ENCODE measurements at regions not wholly inside any gene's neighbourhood (a gene's known extent, or its start where the extent isn't known, plus 50 kb on each side); places are given as distances from the start of the nearest gene placed in this dataset.

DNA sequence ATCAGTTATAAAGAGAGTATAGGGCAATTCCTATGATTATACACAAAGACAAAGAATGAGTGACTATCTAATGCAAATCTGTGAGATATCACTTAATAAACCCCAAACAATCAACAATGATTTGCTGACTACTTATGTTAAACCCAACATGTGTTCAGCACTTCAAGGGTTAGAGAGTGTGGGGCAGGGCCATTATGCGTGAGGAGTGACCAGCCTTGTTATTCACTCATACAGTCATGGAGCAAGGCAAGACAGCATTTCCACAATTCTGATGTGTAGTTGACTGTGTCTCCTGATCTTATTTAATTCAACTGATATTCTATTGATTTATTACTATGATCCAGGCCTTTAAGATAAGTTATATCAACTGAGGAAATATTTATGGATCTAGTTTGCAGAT is 251.7 kb downstream of the CYRIA start:
- DNase-seq (ENCODE audit: low read depth) = no peak
- no peak overlapping the region for H3K4me3 ChIP-seq (ENCODE audit: low read length)
- TF ChIP-seq, protein P1, sequence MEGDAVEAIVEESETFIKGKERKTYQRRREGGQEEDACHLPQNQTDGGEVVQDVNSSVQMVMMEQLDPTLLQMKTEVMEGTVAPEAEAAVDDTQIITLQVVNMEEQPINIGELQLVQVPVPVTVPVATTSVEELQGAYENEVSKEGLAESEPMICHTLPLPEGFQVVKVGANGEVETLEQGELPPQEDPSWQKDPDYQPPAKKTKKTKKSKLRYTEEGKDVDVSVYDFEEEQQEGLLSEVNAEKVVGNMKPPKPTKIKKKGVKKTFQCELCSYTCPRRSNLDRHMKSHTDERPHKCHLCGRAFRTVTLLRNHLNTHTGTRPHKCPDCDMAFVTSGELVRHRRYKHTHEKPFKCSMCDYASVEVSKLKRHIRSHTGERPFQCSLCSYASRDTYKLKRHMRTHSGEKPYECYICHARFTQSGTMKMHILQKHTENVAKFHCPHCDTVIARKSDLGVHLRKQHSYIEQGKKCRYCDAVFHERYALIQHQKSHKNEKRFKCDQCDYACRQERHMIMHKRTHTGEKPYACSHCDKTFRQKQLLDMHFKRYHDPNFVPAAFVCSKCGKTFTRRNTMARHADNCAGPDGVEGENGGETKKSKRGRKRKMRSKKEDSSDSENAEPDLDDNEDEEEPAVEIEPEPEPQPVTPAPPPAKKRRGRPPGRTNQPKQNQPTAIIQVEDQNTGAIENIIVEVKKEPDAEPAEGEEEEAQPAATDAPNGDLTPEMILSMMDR (IDR thresholded peaks at IDR 0.05; ENCODE audit: insufficient read depth, low read depth, low read length, missing control alignments) = no peak

DNA sequence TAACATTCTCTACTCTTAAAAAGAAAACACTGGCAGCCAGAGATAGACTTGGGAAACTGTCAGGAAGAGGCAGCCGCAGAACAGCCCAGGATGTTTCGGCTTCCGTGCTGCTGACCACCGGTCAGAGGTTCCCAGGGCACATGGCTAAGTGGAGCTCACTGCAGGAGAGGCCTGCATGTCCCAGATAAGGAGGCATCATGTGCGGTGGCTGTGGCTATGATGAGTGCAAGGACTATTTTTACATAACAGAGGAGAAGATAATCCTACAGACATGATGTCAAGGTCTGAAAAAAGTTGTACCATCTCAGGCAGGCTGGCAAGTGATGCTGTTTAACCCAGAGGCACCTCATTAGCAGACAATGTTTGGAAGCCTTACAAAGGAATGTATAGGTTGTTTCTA is 252.3 kb downstream of the CYRIA start:
- TF ChIP-seq, protein P1 (IDR thresholded peaks at IDR 0.05; ENCODE audit: insufficient read depth, low read depth, low read length, missing control alignments) = no peak
- DNase-seq (ENCODE audit: low read depth) = no peak
- no peak overlapping the region for H3K4me3 ChIP-seq (ENCODE audit: low read length)

DNA sequence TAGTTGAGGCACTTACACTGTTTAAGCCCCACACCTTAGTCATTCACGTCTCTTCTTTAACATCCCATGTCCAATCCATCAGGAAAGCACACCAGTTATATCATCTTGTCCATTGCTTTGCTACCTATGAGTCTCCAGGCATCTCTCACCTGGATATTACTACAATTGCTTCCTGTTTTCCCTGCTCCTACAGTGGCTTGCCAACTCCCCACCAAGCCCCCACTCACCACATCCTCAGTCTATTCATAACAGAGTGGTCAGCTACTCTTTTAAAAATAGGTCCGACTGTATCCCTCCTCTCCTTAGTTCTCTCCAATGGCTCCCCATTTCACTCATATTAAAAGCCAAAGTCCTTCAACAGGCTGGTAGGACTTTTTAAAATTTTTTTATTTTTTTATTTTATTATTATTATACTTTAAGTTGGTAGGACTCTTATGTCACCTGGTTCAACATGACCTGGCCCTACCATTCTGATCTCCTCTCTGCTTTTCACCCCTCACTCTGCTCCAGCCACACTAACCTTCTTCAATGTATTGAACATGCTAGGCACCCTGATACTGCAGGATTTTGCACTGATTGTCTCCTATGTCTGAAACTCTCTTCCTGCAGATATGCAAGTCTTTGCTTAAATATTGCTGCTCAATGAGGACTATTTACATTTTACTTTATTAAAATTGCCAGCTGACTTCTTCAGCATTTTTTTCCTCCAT is 253.2 kb downstream of the CYRIA start:
- no peak overlapping the region for H3K4me3 ChIP-seq (ENCODE audit: low read length)
- TF ChIP-seq, protein P1 (IDR thresholded peaks at IDR 0.05; ENCODE audit: insufficient read depth, low read depth, low read length, missing control alignments) = no peak
- no peak for DNase-seq (ENCODE audit: low read depth)

DNA sequence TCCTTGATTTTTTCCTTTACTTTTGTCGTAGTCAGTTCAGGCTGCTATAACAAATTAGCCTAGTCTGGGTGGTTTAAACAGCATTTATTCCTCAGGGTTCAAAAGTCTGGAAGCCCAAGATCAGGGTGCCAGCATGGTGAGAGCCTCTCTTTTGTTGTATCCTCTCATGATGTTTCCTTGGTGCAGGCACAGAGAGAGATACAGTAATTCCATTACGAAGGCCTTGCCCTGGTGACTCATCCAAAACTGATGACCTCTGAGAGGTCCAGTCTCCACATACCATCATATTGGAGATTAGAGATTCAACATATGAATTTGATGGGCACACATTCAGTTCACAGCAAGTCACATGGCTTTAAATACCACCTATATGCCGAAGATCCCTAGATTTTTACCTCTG is 253.8 kb downstream of the CYRIA start:
- no peak overlapping the region for H3K4me3 ChIP-seq (ENCODE audit: low read length)
- no peak for DNase-seq (ENCODE audit: low read depth)
- TF ChIP-seq, protein P1 (IDR thresholded peaks at IDR 0.05; ENCODE audit: insufficient read depth, low read depth, low read length, missing control alignments) = no peak

DNA sequence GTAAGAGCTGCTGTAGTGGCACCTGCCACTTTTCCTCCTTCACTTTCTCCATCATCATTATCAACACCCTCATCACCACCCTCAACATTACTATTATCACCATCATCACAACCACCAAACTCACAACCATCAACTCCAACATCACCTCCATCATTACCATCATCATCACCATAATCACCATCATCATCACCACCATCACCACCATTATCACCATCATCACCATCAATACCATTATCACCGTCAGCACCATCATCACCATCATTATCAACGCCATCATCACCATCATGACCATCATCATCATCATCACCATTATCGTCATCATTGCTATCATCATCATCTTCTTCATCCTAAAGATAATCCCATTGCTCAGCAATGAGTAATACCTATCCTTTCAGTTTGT is 255.8 kb downstream of the CYRIA start:
- DNase-seq (ENCODE audit: low read depth) = no peak
- H3K4me3 ChIP-seq (ENCODE audit: low read length) = no peak overlapping the region
- TF ChIP-seq, protein P1 (IDR thresholded peaks at IDR 0.05; ENCODE audit: insufficient read depth, low read depth, low read length, missing control alignments) = no peak

DNA sequence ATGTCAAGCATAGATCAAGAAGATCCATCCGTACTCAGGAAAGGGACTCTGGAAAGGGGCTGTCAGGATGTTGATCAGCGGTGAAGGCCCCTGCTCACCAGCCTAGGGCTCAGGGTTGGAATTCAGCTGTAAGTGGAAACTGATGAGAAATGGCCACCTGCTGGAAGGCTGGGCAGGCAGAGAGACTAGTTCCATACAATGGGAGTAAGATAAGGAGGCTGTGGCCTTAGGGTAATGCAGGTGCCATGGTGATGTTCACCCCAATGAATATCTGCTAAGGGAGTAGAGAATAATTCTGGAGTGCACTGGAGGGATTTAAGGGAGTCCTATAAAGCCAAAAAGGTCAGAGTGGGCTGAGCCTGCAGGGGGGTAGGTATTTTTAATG is 256.6 kb downstream of the CYRIA start:
- no peak for DNase-seq (ENCODE audit: low read depth)
- H3K4me3 ChIP-seq (ENCODE audit: low read length) = no peak overlapping the region
- TF ChIP-seq, protein P1 (IDR thresholded peaks at IDR 0.05; ENCODE audit: insufficient read depth, low read depth, low read length, missing control alignments) = no peak

Measured in epithelial cell of esophagus (primary cell).